H9 (cell line): ENCODE measurements at regions not wholly inside any gene's neighbourhood (a gene's known extent, or its start where the extent isn't known, plus 50 kb on each side); places are given as distances from the start of the nearest gene placed in this dataset.

ENCODE experiments used
- DNase-seq: peaks from one replicate; pipeline ENCODE4 v3.0.0-alpha.2; 2017
- H2AFZ ChIP-seq: one replicate; pipeline ENCODE4 v1.6.1; 2013; ENCODE audit warnings: mild to moderate bottlenecking, low read length, control low read depth, moderate library complexity
- H2AK5ac ChIP-seq: 2 replicates; pipeline ENCODE4 v1.6.1; 2013; ENCODE audit warnings: low read length, control low read depth, mixed read lengths; ENCODE audit not compliant: insufficient read length
- H2BK120ac ChIP-seq: one replicate; pipeline ENCODE4 v1.6.1; 2013; ENCODE audit warnings: low read depth, mild to moderate bottlenecking, low read length, control low read depth, inconsistent platforms; ENCODE audit not compliant: poor library complexity, severe bottlenecking
- H2BK12ac ChIP-seq: 2 replicates; pipeline ENCODE4 v1.6.1; 2013; ENCODE audit warnings: low read length, control low read depth, mixed read lengths, low read depth; ENCODE audit not compliant: insufficient read length
- H2BK15ac ChIP-seq: 2 replicates; pipeline ENCODE4 v1.6.1; 2013; ENCODE audit warnings: low read depth, low read length, control low read depth
- H2BK20ac ChIP-seq: one replicate; pipeline ENCODE4 v1.6.1; 2013; ENCODE audit warnings: low read depth, mild to moderate bottlenecking, low read length, control low read depth, inconsistent platforms; ENCODE audit not compliant: poor library complexity, severe bottlenecking
- H2BK5ac ChIP-seq: 2 replicates; pipeline ENCODE4 v1.6.1; 2013; ENCODE audit warnings: low read length, control low read depth, mixed read lengths; ENCODE audit not compliant: insufficient read length
- H3K14ac ChIP-seq: 2 replicates; pipeline ENCODE4 v1.6.1; 2013; ENCODE audit warnings: low read length, control low read depth; ENCODE audit not compliant: insufficient read depth
- H3K18ac ChIP-seq: 2 replicates; pipeline ENCODE4 v1.6.1; 2013; ENCODE audit warnings: low read depth, mild to moderate bottlenecking, mixed read lengths, low read length, control low read depth; ENCODE audit not compliant: insufficient read length
- H3K23ac ChIP-seq: 2 replicates; pipeline ENCODE4 v1.6.1; 2013; ENCODE audit warnings: low read length, control low read depth, mixed read lengths, low read depth; ENCODE audit not compliant: insufficient read length
- H3K23me2 ChIP-seq: 2 replicates; pipeline ENCODE4 v1.6.1; 2013; ENCODE audit warnings: low read depth, mild to moderate bottlenecking, mixed read lengths, low read length, control low read depth; ENCODE audit not compliant: insufficient read length, poor library complexity, severe bottlenecking
- H3K27ac ChIP-seq: 2 replicates; pipeline ENCODE4 v1.5.1; 2013; ENCODE audit warnings: low read length, control low read depth, mixed read lengths, low read depth; ENCODE audit not compliant: insufficient read length
- H3K27me3 ChIP-seq: 2 replicates; pipeline ENCODE4 v1.6.1; 2013; ENCODE audit warnings: low read length, control low read depth, inconsistent platforms; ENCODE audit not compliant: insufficient read depth
- H3K4ac ChIP-seq: 2 replicates; pipeline ENCODE4 v1.6.1; 2013; ENCODE audit warnings: low read depth, mild to moderate bottlenecking, control low read depth, inconsistent platforms, low read length, moderate library complexity
- H3K4me1 ChIP-seq: 2 replicates; pipeline ENCODE4 v1.6.1; 2013; ENCODE audit warnings: low read length, control low read depth, inconsistent platforms; ENCODE audit not compliant: insufficient read depth
- H3K4me2 ChIP-seq: 2 replicates; pipeline ENCODE4 v1.6.1; 2013; ENCODE audit warnings: low read length, control low read depth, mixed read lengths; ENCODE audit not compliant: insufficient read length, insufficient read depth
- H3K56ac ChIP-seq: 2 replicates; pipeline ENCODE4 v1.6.1; 2013; ENCODE audit warnings: low read depth, mild to moderate bottlenecking, mixed read lengths, low read length, control low read depth; ENCODE audit not compliant: insufficient read length
- H3K79me1 ChIP-seq: 2 replicates; pipeline ENCODE4 v1.6.1; 2013; ENCODE audit warnings: low read depth, mild to moderate bottlenecking, moderate library complexity, low read length, control low read depth, inconsistent platforms; ENCODE audit not compliant: insufficient read depth, poor library complexity, severe bottlenecking
- H3K79me2 ChIP-seq: 2 replicates; pipeline ENCODE4 v1.6.1; 2013; ENCODE audit warnings: low read length, control low read depth, inconsistent platforms; ENCODE audit not compliant: insufficient read depth
- H3K9ac ChIP-seq: 2 replicates; pipeline ENCODE4 v1.6.1; 2013; ENCODE audit warnings: low read length, control low read depth, mixed read lengths; ENCODE audit not compliant: insufficient read length; ENCODE audit errors: extremely low read depth
- H3K9me3 ChIP-seq: one replicate; pipeline ENCODE4 v1.6.1; 2013; ENCODE audit warnings: low read depth, low read length, inconsistent platforms; ENCODE audit not compliant: control insufficient read depth
- H3T11ph ChIP-seq: one replicate; pipeline ENCODE4 v1.6.1; 2013; ENCODE audit warnings: mild to moderate bottlenecking, low read length, control low read depth, inconsistent platforms
- H4K20me1 ChIP-seq: one replicate; pipeline ENCODE4 v1.6.1; 2013; ENCODE audit not compliant: control insufficient read depth, insufficient read length, insufficient read depth
- H4K5ac ChIP-seq: 2 replicates; pipeline ENCODE4 v1.6.1; 2013; ENCODE audit warnings: low read depth, mild to moderate bottlenecking, mixed read lengths, low read length, control low read depth; ENCODE audit not compliant: insufficient read length
- H4K8ac ChIP-seq: replicated peaks from 2 replicates; pipeline ENCODE4 v1.6.1; 2013; ENCODE audit warnings: low read length, control low read depth, mixed read lengths, low read depth; ENCODE audit not compliant: insufficient read length
- H4K91ac ChIP-seq: 2 replicates; pipeline ENCODE4 v1.6.1; 2013; ENCODE audit warnings: low read depth, mild to moderate bottlenecking, moderate library complexity, mixed read lengths, low read length, control low read depth; ENCODE audit not compliant: insufficient read length
- H3K27ac Mint-ChIP-seq, 3 experiments: 2 replicates in 2 of 3; 3 replicates in 1 of 3; pipeline ENCODE4 v1.8.0; 2020 to 2021; ENCODE audit warnings: mixed read lengths in 3 of 3, mild to moderate bottlenecking in 1 of 3, moderate library complexity in 1 of 3
- H3K27me3 Mint-ChIP-seq: 2 replicates; pipeline ENCODE4 v1.8.0; 2021; ENCODE audit warnings: low read depth, mild to moderate bottlenecking, moderate library complexity, mixed read lengths
- H3K36me3 Mint-ChIP-seq, 3 experiments: 2 replicates in 2 of 3; 3 replicates in 1 of 3; pipeline ENCODE4 v1.8.0; 2020 to 2021; ENCODE audit warnings: low read depth in 3 of 3, mixed read lengths in 3 of 3; ENCODE audit not compliant: insufficient read depth in 1 of 3
- H3K4me1 Mint-ChIP-seq, 2 experiments: 2 replicates each; pipeline ENCODE4 v1.8.0; 2020; ENCODE audit warnings: mixed read lengths in 2 of 2
- H3K4me3 Mint-ChIP-seq, 2 experiments: 2 replicates in 1 of 2; 3 replicates in 1 of 2; pipeline ENCODE4 v1.8.0; 2020 to 2021; ENCODE audit warnings: mild to moderate bottlenecking in 2 of 2, mixed read lengths in 2 of 2, moderate library complexity in 1 of 2
- H3K9me3 Mint-ChIP-seq, 2 experiments: 2 replicates in 1 of 2; 3 replicates in 1 of 2; pipeline ENCODE4 v1.8.0; 2020; ENCODE audit warnings: mild to moderate bottlenecking in 2 of 2, mixed read lengths in 2 of 2, moderate library complexity in 1 of 2
- CTCF ChIP-seq: fragments of 200-600 bp; sonication (generic); conservative IDR thresholded peaks from 3 replicates; pipeline ENCODE4 v1.8.0; 2021; ENCODE audit warnings: antibody characterized with exemption, mild to moderate bottlenecking
- WGBS: extraction: QIAGEN DNeasy Blood & Tissue Kit; methylation state at CpG from one replicate; pipeline ENCODE4 v1.1.7; 2013; ENCODE audit warnings: missing lambda C conversion rate, low lambda C conversion rate, mixed read lengths; ENCODE audit not compliant: insufficient read length; ENCODE audit errors: extremely low coverage; 5-methylcytosine and 5-hydroxymethylcytosine counted together

- no peak overlapping the region for H3K23ac ChIP-seq
- Mint-ChIP-seq H3K4me1 (peaks cover 40 to 47% of the 10 kb centered on the region in 2 experiments), H3K9me3 (peaks cover 18% of the 10 kb centered on the region in 2 experiments), H3K4me3 (no peak overlapping the region), H3K27me3 (peaks cover 2% of the 10 kb centered on the region; the same call in 1 of the 2 replicates), H3K27ac (no peak overlapping the region), H3K36me3 (peaks cover 4 to 16% (median 11%) of the 10 kb centered on the region in 3 experiments)
- H3K79me1 ChIP-seq: no peaks in the 10 kb centered on the region
- H3K56ac ChIP-seq: no peak overlapping the region
- no peak overlapping the region for H3K27ac ChIP-seq
- H2BK15ac ChIP-seq: no peak overlapping the region
- H3K18ac ChIP-seq: no peak overlapping the region
- H3T11ph ChIP-seq: no peak overlapping the region
- H2BK12ac ChIP-seq: no peak overlapping the region
- H4K20me1 ChIP-seq: no peaks in the 10 kb centered on the region
- H2BK120ac ChIP-seq: no peak overlapping the region
- H3K4me1 ChIP-seq: peaks cover 10% of the 10 kb centered on the region; the same call in 1 of the 2 replicates
- H3K14ac ChIP-seq: no peak overlapping the region
- no peaks in the 10 kb centered on the region for H3K9me3 ChIP-seq
- no peak overlapping the region for H3K9ac ChIP-seq
- no peak overlapping the region for H2BK5ac ChIP-seq
- no peak overlapping the region for H2AFZ ChIP-seq
- no peak for TF ChIP-seq CTCF
- H4K5ac ChIP-seq: no peak overlapping the region
- H2BK20ac ChIP-seq: no peak overlapping the region
- H3K4me2 ChIP-seq: no peak overlapping the region
- DNase-seq: no peak
- no peak overlapping the region for H3K4ac ChIP-seq
- WGBS: no CpG with 5 or more reads among the region's 6 CpGs
- no peaks in the 10 kb centered on the region for H3K79me2 ChIP-seq
- H3K23me2 ChIP-seq: no peaks in the 10 kb centered on the region
- no peak overlapping the region for H2AK5ac ChIP-seq
- H3K27me3 ChIP-seq: no peaks in the 10 kb centered on the region
- H4K91ac ChIP-seq: no peak overlapping the region
- H4K8ac ChIP-seq: no peak overlapping the region
These were observed 234.4 kb downstream of the ARHGAP12 start for GRCh38 chr10:31694126-31694685.
